Left hindlimb (tissue), 1 donor: ENCODE measurements at regions not wholly inside any gene's neighbourhood (a gene's known extent, or its start where the extent isn't known, plus 50 kb on each side); places are given as distances from the start of the nearest gene placed in this dataset.

Experiments
- DNase-seq: peaks from one replicate; pipeline ENCODE4 v3.0.0-alpha.2; 2018

GRCh38 chr16:73232555-73233328 lies 184.8 kb upstream of the ZFHX3 start:
- DNase-seq = peak; percentile 76

GRCh38 chr16:73231944-73232554 lies 184.1 kb upstream of the ZFHX3 start:
- DNase-seq = no peak

- DNase-seq = no peak
Measured at GRCh38 chr16:73231379-73231778, 183.5 kb upstream of the ZFHX3 start.

- DNase-seq = no peak
Measured at GRCh38 chr16:73230651-73231050, 182.7 kb upstream of the ZFHX3 start.

- DNase-seq = no peak
Measured at GRCh38 chr16:73228649-73229048, 180.7 kb upstream of the ZFHX3 start.

- no peak for DNase-seq
Measured at GRCh38 chr16:73226675-73227074, 178.7 kb upstream of the ZFHX3 start.

- DNase-seq = no peak
Measured at GRCh38 chr16:73225983-73226382, 178.1 kb upstream of the ZFHX3 start.

GRCh38 chr16:73220836-73221235 lies 172.9 kb upstream of the ZFHX3 start:
- no peak for DNase-seq

- no peak for DNase-seq
Measured at GRCh38 chr16:73219176-73219575, 171.2 kb upstream of the ZFHX3 start.

- DNase-seq = no peak
Measured at GRCh38 chr16:73217654-73218053, 169.7 kb upstream of the ZFHX3 start.

GRCh38 chr16:73216932-73217331 lies 169.0 kb upstream of the ZFHX3 start:
- no peak for DNase-seq

GRCh38 chr16:73215678-73216377 lies 167.9 kb upstream of the ZFHX3 start:
- DNase-seq = no peak

- DNase-seq = peak; percentile 48
Measured at GRCh38 chr16:73214825-73215677, 167.1 kb upstream of the ZFHX3 start.

GRCh38 chr16:73213732-73214455 lies 166.0 kb upstream of the ZFHX3 start:
- peak; percentile 63 for DNase-seq

GRCh38 chr16:73212431-73212830 lies 164.5 kb upstream of the ZFHX3 start:
- DNase-seq = no peak

- no peak for DNase-seq
Measured at GRCh38 chr16:73210686-73211085, 162.8 kb upstream of the ZFHX3 start.

GRCh38 chr16:73210084-73210483 lies 162.2 kb upstream of the ZFHX3 start:
- no peak for DNase-seq

GRCh38 chr16:73209190-73209589 lies 161.3 kb upstream of the ZFHX3 start:
- DNase-seq = no peak

GRCh38 chr16:73206151-73206707 lies 158.3 kb upstream of the ZFHX3 start:
- DNase-seq = no peak

- DNase-seq = no peak
Measured at GRCh38 chr16:73205153-73205886, 157.4 kb upstream of the ZFHX3 start.
